ENCODE measurements at regions not wholly inside any gene's neighbourhood (a gene's known extent, or its start where the extent isn't known, plus 50 kb on each side); places are given as distances from the start of the nearest gene placed in this dataset.

DNA sequence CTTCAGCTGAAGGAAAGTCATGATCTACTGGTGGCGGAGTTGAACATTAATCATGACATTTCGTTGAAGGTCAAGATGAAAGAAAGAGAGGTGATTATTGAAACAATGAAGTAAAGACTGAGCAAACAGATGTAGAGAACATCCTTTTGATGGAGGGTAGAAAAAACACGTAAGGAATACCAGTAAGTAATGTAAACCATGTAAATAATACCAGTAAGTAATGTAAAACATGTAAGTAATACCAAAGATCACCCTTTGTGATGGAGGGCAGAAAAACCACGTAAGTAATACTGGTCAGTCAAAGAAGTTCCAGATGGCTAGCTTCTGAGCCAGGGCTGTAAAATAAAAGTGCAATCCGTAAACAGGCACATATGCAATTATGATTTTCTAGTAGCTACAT lies 1387.7 kb downstream of the SUCLG1 start:
- Histone ChIP-seq H3K36me3 (ENCODE audit: low read length) (no peaks in the 10 kb centered on the region), H3K9me3 (ENCODE audit: insufficient read depth, low read length) (no peaks in the 10 kb centered on the region), H3K79me2 (ENCODE audit: insufficient read depth, low read length) (no peaks in the 10 kb centered on the region), H3K9ac (ENCODE audit: low read length) (no peak overlapping the region), H3K4me3 (ENCODE audit: insufficient read depth, low read length, poor library complexity, severe bottlenecking) (no peak overlapping the region), H3K27ac (ENCODE audit: low read depth, low read length) (no peak overlapping the region), H4K20me1 (ENCODE audit: low read depth, low read length) (no peaks in the 10 kb centered on the region), H3F3A (ENCODE audit: insufficient read depth) (no peaks in the 10 kb centered on the region), H3K4me2 (ENCODE audit: low read depth, low read length, poor library complexity, severe bottlenecking) (no peak overlapping the region), H3K9me2 (replicated peaks; ENCODE audit: insufficient read depth, low read length) (no peaks in the 10 kb centered on the region), H2AFZ (ENCODE audit: low read depth, low read length, severe bottlenecking) (no peak overlapping the region), H3K27me3 (ENCODE audit: low read length) (no peaks in the 10 kb centered on the region)
- TF ChIP-seq EZH2phosphoT487 (conservative IDR thresholded peaks at IDR 0.05; ENCODE audit: low read length) (no peak), CTCF (IDR thresholded peaks at IDR 0.05; ENCODE audit: insufficient read depth, low read length, poor library complexity, severe bottlenecking) (no peak)

DNA sequence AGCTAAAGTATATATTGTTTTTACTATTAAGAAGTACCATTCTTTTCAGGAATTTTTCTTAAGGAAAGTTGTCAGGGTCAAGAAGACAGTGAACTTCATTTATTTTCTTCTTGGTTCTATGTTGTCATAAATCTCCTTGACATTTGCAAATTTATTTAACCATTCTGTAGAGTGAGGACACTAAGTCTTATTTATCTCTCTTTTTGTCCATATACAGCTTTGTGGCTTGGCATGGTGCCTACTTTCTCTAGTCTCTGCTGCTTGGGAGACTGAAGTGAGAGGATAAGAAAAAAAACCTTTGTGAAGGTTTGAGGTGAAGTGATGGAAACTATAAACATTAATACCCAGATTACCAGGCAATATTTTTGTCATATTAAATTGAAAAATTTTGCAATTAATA lies 1389.4 kb downstream of the SUCLG1 start:
- no peak for TF ChIP-seq CTCF (IDR thresholded peaks at IDR 0.05; ENCODE audit: insufficient read depth, low read length, poor library complexity, severe bottlenecking)
- no peak for TF ChIP-seq EZH2phosphoT487 (conservative IDR thresholded peaks at IDR 0.05; ENCODE audit: low read length)
- no peaks in the 10 kb centered on the region for H3K9me3 ChIP-seq (ENCODE audit: insufficient read depth, low read length)
- no peaks in the 10 kb centered on the region for H3K9me2 ChIP-seq (replicated peaks; ENCODE audit: insufficient read depth, low read length)
- no peaks in the 10 kb centered on the region for H3K27me3 ChIP-seq (ENCODE audit: low read length)
- H2AFZ ChIP-seq (ENCODE audit: low read depth, low read length, severe bottlenecking), result no peak overlapping the region
- no peaks in the 10 kb centered on the region for H3K36me3 ChIP-seq (ENCODE audit: low read length)
- no peak overlapping the region for H3K4me3 ChIP-seq (ENCODE audit: insufficient read depth, low read length, poor library complexity, severe bottlenecking)
- H3K9ac ChIP-seq (ENCODE audit: low read length), result no peak overlapping the region
- H3K79me2 ChIP-seq (ENCODE audit: insufficient read depth, low read length), result no peaks in the 10 kb centered on the region
- H3K4me2 ChIP-seq (ENCODE audit: low read depth, low read length, poor library complexity, severe bottlenecking), result no peak overlapping the region
- H3K27ac ChIP-seq (ENCODE audit: low read depth, low read length), result no peak overlapping the region
- H4K20me1 ChIP-seq (ENCODE audit: low read depth, low read length), result no peaks in the 10 kb centered on the region
- no peaks in the 10 kb centered on the region for H3F3A ChIP-seq (ENCODE audit: insufficient read depth)

DNA sequence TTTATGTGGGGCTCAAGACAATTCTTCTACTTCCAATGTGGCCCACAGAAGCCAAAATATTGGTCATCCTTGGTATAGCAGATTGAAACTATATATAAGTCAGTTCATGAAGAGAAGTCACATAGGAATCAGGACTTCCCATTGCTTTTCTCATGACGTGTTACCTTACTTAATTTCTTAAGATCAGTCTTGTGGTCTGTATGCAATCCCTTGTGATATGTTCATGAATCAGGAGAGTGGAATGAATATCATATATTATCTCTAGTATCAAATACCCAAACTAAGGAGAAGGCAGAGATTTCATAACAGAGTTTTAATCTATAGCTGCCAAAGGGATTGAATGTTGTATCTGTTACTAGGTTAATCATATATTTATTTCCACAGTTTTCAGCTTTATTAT lies 1390.4 kb downstream of the SUCLG1 start:
- Histone ChIP-seq H3K9me3 (ENCODE audit: insufficient read depth, low read length) (no peaks in the 10 kb centered on the region), H3K9ac (ENCODE audit: low read length) (no peak overlapping the region), H3K79me2 (ENCODE audit: insufficient read depth, low read length) (no peaks in the 10 kb centered on the region), H2AFZ (ENCODE audit: low read depth, low read length, severe bottlenecking) (no peak overlapping the region), H4K20me1 (ENCODE audit: low read depth, low read length) (no peaks in the 10 kb centered on the region), H3F3A (ENCODE audit: insufficient read depth) (no peaks in the 10 kb centered on the region), H3K27ac (ENCODE audit: low read depth, low read length) (no peak overlapping the region), H3K27me3 (ENCODE audit: low read length) (no peaks in the 10 kb centered on the region), H3K36me3 (ENCODE audit: low read length) (no peaks in the 10 kb centered on the region), H3K9me2 (replicated peaks; ENCODE audit: insufficient read depth, low read length) (no peaks in the 10 kb centered on the region), H3K4me3 (ENCODE audit: insufficient read depth, low read length, poor library complexity, severe bottlenecking) (no peak overlapping the region), H3K4me2 (ENCODE audit: low read depth, low read length, poor library complexity, severe bottlenecking) (no peak overlapping the region)
- no peak for TF ChIP-seq CTCF (IDR thresholded peaks at IDR 0.05; ENCODE audit: insufficient read depth, low read length, poor library complexity, severe bottlenecking)
- no peak for TF ChIP-seq EZH2phosphoT487 (conservative IDR thresholded peaks at IDR 0.05; ENCODE audit: low read length)

DNA sequence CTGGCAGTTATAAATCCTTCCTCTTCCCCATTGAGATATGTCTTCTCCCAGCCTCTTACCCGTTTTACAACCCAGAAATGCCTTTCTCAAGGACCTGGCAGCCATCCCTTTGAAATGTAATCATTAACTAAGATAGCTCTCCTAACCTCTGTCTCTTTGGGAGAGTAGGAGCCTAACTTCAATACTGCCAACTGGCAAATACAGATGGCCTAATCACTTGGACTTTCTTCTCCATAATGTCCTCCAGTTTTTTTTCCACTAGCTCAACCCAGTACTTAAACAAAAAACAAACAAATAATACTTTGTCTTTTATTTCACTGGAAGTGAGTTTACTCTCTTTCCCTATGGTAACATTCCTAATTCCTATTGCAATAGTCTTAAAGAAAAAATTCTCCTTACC lies 1391.1 kb downstream of the SUCLG1 start:
- Histone ChIP-seq H3K9me2 (replicated peaks; ENCODE audit: insufficient read depth, low read length) (no peaks in the 10 kb centered on the region), H3K36me3 (ENCODE audit: low read length) (no peaks in the 10 kb centered on the region), H3K27me3 (ENCODE audit: low read length) (no peaks in the 10 kb centered on the region), H3K27ac (ENCODE audit: low read depth, low read length) (no peak overlapping the region), H4K20me1 (ENCODE audit: low read depth, low read length) (no peaks in the 10 kb centered on the region), H3K4me2 (ENCODE audit: low read depth, low read length, poor library complexity, severe bottlenecking) (no peak overlapping the region), H3K9ac (ENCODE audit: low read length) (no peak overlapping the region), H3K4me3 (ENCODE audit: insufficient read depth, low read length, poor library complexity, severe bottlenecking) (no peak overlapping the region), H2AFZ (ENCODE audit: low read depth, low read length, severe bottlenecking) (no peak overlapping the region), H3F3A (ENCODE audit: insufficient read depth) (no peaks in the 10 kb centered on the region), H3K79me2 (ENCODE audit: insufficient read depth, low read length) (no peaks in the 10 kb centered on the region), H3K9me3 (ENCODE audit: insufficient read depth, low read length) (no peaks in the 10 kb centered on the region)
- TF ChIP-seq CTCF (IDR thresholded peaks at IDR 0.05; ENCODE audit: insufficient read depth, low read length, poor library complexity, severe bottlenecking) (no peak), EZH2phosphoT487 (conservative IDR thresholded peaks at IDR 0.05; ENCODE audit: low read length) (no peak)

Measured in SU-DHL-6 (cell line).